OCI-LY1 (cell line): ENCODE measurements at regions not wholly inside any gene's neighbourhood (a gene's known extent, or its start where the extent isn't known, plus 50 kb on each side); places are given as distances from the start of the nearest gene placed in this dataset.

Source experiments
- H2AFZ ChIP-seq: fragments of 200-600 bp; sonication (generic), shearing (Covaris generic); 2 replicates; pipeline ENCODE4 v1.6.0; 2014; ENCODE audit warnings: antibody characterized with exemption, mild to moderate bottlenecking, low read length
- H3F3A ChIP-seq: fragments of 200-600 bp; sonication (generic), shearing (Covaris generic); 2 replicates; pipeline ENCODE4 v1.6.0; 2014; ENCODE audit warnings: mild to moderate bottlenecking, antibody characterized with exemption, low read length, moderate library complexity; ENCODE audit not compliant: insufficient read depth
- H3K27ac ChIP-seq: fragments of 200-600 bp; sonication (generic); 2 replicates; pipeline ENCODE4 v1.5.1; 2014; ENCODE audit warnings: low read length, mixed run types, mild to moderate bottlenecking, low read depth; ENCODE audit not compliant: poor library complexity, severe bottlenecking
- H3K27me3 ChIP-seq: fragments of 200-600 bp; sonication (generic); 2 replicates; pipeline ENCODE4 v1.6.0; 2014; ENCODE audit warnings: antibody characterized with exemption, mild to moderate bottlenecking, low read length, moderate library complexity; ENCODE audit not compliant: insufficient read depth
- H3K36me3 ChIP-seq: fragments of 200-600 bp; sonication (generic); 2 replicates; pipeline ENCODE4 v1.6.1; 2014; ENCODE audit warnings: mild to moderate bottlenecking, antibody characterized with exemption, low read length, moderate library complexity, mixed read lengths; ENCODE audit not compliant: insufficient read depth
- H3K4me1 ChIP-seq: fragments of 200-600 bp; sonication (generic); 2 replicates; pipeline ENCODE4 v1.5.1; 2014; ENCODE audit warnings: mild to moderate bottlenecking, low read length, moderate library complexity; ENCODE audit not compliant: insufficient read depth, severe bottlenecking
- H3K4me2 ChIP-seq: fragments of 200-600 bp; sonication (generic), shearing (Covaris generic); 2 replicates; pipeline ENCODE4 v1.6.1; 2014; ENCODE audit warnings: low read length
- H3K4me3 ChIP-seq: fragments of 200-600 bp; sonication (generic); 2 replicates; pipeline ENCODE4 v1.5.1; 2014; ENCODE audit warnings: low read length, low read depth, mild to moderate bottlenecking, mixed read lengths; ENCODE audit not compliant: poor library complexity, severe bottlenecking
- H3K79me2 ChIP-seq: fragments of 200-600 bp; shearing (Covaris generic); 2 replicates; pipeline ENCODE4 v1.6.1; 2016; ENCODE audit warnings: mixed run types, low read length, mixed read lengths; ENCODE audit not compliant: insufficient read depth
- H3K9ac ChIP-seq: fragments of 200-600 bp; sonication (generic), shearing (Covaris generic); 2 replicates; pipeline ENCODE4 v1.6.1; 2014; ENCODE audit warnings: mild to moderate bottlenecking, low read length, mixed read lengths
- H3K9me2 ChIP-seq: fragments of 200-600 bp; sonication (generic), shearing (Covaris generic); 2 replicates; pipeline ENCODE4 v1.6.1; 2014; ENCODE audit warnings: low read depth, mild to moderate bottlenecking, low read length, mixed read lengths
- H3K9me3 ChIP-seq: fragments of 200-600 bp; shearing (Covaris generic); 2 replicates; pipeline ENCODE4 v1.6.1; 2014; ENCODE audit warnings: low read length, mixed read lengths
- H4K20me1 ChIP-seq: fragments of 200-600 bp; sonication (generic), shearing (Covaris generic); 2 replicates; pipeline ENCODE4 v1.6.0; 2016; ENCODE audit warnings: mild to moderate bottlenecking, low read length; ENCODE audit not compliant: insufficient read depth
- CTCF ChIP-seq: fragments of 200-600 bp; sonication (generic), shearing (Covaris generic); IDR thresholded peaks from 2 replicates; pipeline ENCODE4 v1.5.1; 2017; ENCODE audit warnings: mild to moderate bottlenecking, antibody characterized with exemption, low read length, moderate library complexity, mixed read lengths
- EZH2 ChIP-seq: fragments of 200-600 bp; sonication (generic), shearing (Covaris generic); IDR thresholded peaks from 2 replicates; pipeline ENCODE4 v1.8.0; 2017; ENCODE audit warnings: borderline replicate concordance, mixed run types, mild to moderate bottlenecking, antibody characterized with exemption, low read length, moderate library complexity, mixed read lengths

DNA sequence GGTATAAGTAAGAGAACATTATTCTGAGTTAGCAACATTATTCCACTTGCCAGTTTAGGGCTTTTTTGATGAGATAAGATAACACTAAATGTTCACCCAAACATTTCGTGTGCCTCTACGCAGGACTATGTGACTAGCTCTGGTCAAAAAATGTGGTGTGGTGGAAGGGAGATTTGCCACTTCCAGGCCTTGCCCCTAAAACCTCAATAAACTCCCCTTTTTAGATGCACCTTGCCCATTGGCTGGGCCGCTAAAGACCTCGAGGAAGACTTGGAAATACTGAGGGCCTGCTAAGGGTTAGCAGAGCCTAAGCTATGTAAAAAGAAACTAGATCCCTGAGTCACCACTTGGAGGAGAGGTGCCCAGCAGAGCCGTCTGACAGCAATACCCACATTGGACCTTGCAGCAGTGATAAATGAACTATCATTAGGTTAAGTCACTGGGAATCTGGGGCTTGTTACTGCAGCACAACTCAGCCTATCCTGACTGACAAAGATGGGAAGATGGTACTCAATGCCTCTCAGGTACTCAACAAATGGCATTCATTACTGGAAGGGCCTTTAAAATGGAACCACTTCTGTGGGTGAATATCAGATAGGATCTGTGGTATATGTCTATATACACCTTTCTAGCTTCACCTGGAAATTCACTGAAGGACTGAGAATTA is 331.5 kb upstream of the TLE3 start:
- no peak overlapping the region for H2AFZ ChIP-seq
- H3K9me2 ChIP-seq = no peaks in the 10 kb centered on the region
- H3K36me3 ChIP-seq = no peaks in the 10 kb centered on the region
- no peak for TF ChIP-seq EZH2
- TF ChIP-seq CTCF = no peak
- no peaks in the 10 kb centered on the region for H3K79me2 ChIP-seq
- no peak overlapping the region for H3K4me3 ChIP-seq
- no peaks in the 10 kb centered on the region for H3K4me1 ChIP-seq
- no peaks in the 10 kb centered on the region; the same call in 1 of the 2 replicates for H3K27me3 ChIP-seq
- H3K9me3 ChIP-seq = no peaks in the 10 kb centered on the region
- no peaks in the 10 kb centered on the region for H4K20me1 ChIP-seq
- H3K4me2 ChIP-seq = no peak overlapping the region
- H3F3A ChIP-seq = no peaks in the 10 kb centered on the region
- H3K27ac ChIP-seq = no peak overlapping the region
- no peak overlapping the region for H3K9ac ChIP-seq

- H3F3A ChIP-seq = no peaks in the 10 kb centered on the region
Observed at GRCh38 chr15:70428211-70428822, 330.6 kb upstream of the TLE3 start.

More at GRCh38 chr15:70428211-70428822, 330.6 kb upstream of the TLE3 start:
- no peaks in the 10 kb centered on the region; the same call in 1 of the 2 replicates for H3K27me3 ChIP-seq
- no peak overlapping the region for H3K4me2 ChIP-seq
- H2AFZ ChIP-seq = no peak overlapping the region
- TF ChIP-seq EZH2 (no peak), CTCF (no peak)
- H3K27ac ChIP-seq = no peak overlapping the region
- no peaks in the 10 kb centered on the region for H3K36me3 ChIP-seq
- no peaks in the 10 kb centered on the region for H3K79me2 ChIP-seq
- H3K9ac ChIP-seq = no peak overlapping the region
- H4K20me1 ChIP-seq = no peaks in the 10 kb centered on the region
- no peaks in the 10 kb centered on the region for H3K9me3 ChIP-seq
- H3K4me1 ChIP-seq = no peaks in the 10 kb centered on the region
- H3K4me3 ChIP-seq = no peak overlapping the region
- no peaks in the 10 kb centered on the region for H3K9me2 ChIP-seq
